ENCODE measurements at regions not wholly inside any gene's neighbourhood (a gene's known extent, or its start where the extent isn't known, plus 50 kb on each side); places are given as distances from the start of the nearest gene placed in this dataset.

DNA sequence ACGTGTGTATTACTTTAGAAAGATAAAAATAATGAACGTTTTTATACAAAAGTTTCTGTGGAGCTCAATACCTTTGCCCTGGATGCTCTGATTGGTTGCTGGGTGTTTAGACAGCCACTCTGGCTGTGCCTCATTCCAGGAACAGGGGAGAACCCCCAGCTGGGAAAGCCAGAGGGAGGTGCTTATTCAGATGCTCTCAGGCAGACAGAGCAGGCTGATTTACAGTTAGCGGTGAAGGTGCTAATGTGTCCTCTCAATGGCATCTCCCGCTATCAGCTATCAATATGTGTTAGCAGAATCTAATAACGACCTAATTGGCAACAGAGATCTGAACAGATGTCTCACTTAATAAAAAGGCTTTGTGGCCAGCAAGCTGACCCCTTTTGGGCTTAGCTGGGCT, 402.3 kb downstream of the NUAK1 start:
- Histone ChIP-seq H3K9me2 (replicated peaks; ENCODE audit: insufficient read depth, low read length) (no peaks in the 10 kb centered on the region), H3K9ac (ENCODE audit: low read length) (no peak overlapping the region), H3K4me2 (ENCODE audit: low read depth, low read length, poor library complexity, severe bottlenecking) (no peak overlapping the region), H4K20me1 (ENCODE audit: low read depth, low read length) (no peaks in the 10 kb centered on the region), H3K27me3 (ENCODE audit: low read length) (no peaks in the 10 kb centered on the region), H3K4me3 (ENCODE audit: insufficient read depth, low read length, poor library complexity, severe bottlenecking) (no peak overlapping the region), H3F3A (ENCODE audit: insufficient read depth) (no peaks in the 10 kb centered on the region), H3K9me3 (ENCODE audit: insufficient read depth, low read length) (no peaks in the 10 kb centered on the region), H3K27ac (ENCODE audit: low read depth, low read length) (no peak overlapping the region), H3K36me3 (ENCODE audit: low read length) (no peaks in the 10 kb centered on the region), H3K79me2 (ENCODE audit: insufficient read depth, low read length) (no peaks in the 10 kb centered on the region), H2AFZ (ENCODE audit: low read depth, low read length, severe bottlenecking) (no peak overlapping the region)
- TF ChIP-seq, protein P1, sequence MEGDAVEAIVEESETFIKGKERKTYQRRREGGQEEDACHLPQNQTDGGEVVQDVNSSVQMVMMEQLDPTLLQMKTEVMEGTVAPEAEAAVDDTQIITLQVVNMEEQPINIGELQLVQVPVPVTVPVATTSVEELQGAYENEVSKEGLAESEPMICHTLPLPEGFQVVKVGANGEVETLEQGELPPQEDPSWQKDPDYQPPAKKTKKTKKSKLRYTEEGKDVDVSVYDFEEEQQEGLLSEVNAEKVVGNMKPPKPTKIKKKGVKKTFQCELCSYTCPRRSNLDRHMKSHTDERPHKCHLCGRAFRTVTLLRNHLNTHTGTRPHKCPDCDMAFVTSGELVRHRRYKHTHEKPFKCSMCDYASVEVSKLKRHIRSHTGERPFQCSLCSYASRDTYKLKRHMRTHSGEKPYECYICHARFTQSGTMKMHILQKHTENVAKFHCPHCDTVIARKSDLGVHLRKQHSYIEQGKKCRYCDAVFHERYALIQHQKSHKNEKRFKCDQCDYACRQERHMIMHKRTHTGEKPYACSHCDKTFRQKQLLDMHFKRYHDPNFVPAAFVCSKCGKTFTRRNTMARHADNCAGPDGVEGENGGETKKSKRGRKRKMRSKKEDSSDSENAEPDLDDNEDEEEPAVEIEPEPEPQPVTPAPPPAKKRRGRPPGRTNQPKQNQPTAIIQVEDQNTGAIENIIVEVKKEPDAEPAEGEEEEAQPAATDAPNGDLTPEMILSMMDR (IDR thresholded peaks at IDR 0.05; ENCODE audit: insufficient read depth, low read length, poor library complexity, severe bottlenecking): no peak
- no peak for TF ChIP-seq EZH2phosphoT487 (conservative IDR thresholded peaks at IDR 0.05; ENCODE audit: low read length)

DNA sequence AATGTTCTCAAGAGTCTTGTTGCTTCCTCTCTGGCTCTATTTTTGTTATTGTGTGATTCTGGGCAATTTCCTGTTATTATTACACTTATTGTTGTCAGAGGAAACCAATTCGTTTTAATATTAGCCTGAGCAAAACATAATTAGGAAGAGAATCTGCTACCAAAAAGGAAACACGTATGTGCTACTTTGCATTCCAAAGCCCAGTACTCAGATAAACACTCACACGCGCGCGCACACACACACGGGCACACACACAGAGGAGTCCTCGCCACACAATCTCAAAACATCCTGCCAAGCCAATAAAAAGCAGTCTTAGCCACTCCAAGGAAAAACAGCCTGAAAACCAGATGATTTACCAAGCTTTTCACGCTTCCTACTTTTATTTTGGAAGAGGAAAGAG, 400.7 kb downstream of the NUAK1 start:
- H3F3A ChIP-seq (ENCODE audit: insufficient read depth): no peaks in the 10 kb centered on the region
- H2AFZ ChIP-seq (ENCODE audit: low read depth, low read length, severe bottlenecking): no peak overlapping the region
- H4K20me1 ChIP-seq (ENCODE audit: low read depth, low read length): no peaks in the 10 kb centered on the region
- no peak overlapping the region for H3K4me2 ChIP-seq (ENCODE audit: low read depth, low read length, poor library complexity, severe bottlenecking)
- no peaks in the 10 kb centered on the region for H3K79me2 ChIP-seq (ENCODE audit: insufficient read depth, low read length)
- H3K27ac ChIP-seq (ENCODE audit: low read depth, low read length): no peak overlapping the region
- no peak for TF ChIP-seq EZH2phosphoT487 (conservative IDR thresholded peaks at IDR 0.05; ENCODE audit: low read length)
- TF ChIP-seq, protein P1 (IDR thresholded peaks at IDR 0.05; ENCODE audit: insufficient read depth, low read length, poor library complexity, severe bottlenecking): no peak
- no peaks in the 10 kb centered on the region for H3K36me3 ChIP-seq (ENCODE audit: low read length)
- H3K9ac ChIP-seq (ENCODE audit: low read length): no peak overlapping the region
- no peak overlapping the region for H3K4me3 ChIP-seq (ENCODE audit: insufficient read depth, low read length, poor library complexity, severe bottlenecking)
- no peaks in the 10 kb centered on the region for H3K9me3 ChIP-seq (ENCODE audit: insufficient read depth, low read length)
- H3K9me2 ChIP-seq (replicated peaks; ENCODE audit: insufficient read depth, low read length): no peaks in the 10 kb centered on the region
- H3K27me3 ChIP-seq (ENCODE audit: low read length): no peaks in the 10 kb centered on the region

DNA sequence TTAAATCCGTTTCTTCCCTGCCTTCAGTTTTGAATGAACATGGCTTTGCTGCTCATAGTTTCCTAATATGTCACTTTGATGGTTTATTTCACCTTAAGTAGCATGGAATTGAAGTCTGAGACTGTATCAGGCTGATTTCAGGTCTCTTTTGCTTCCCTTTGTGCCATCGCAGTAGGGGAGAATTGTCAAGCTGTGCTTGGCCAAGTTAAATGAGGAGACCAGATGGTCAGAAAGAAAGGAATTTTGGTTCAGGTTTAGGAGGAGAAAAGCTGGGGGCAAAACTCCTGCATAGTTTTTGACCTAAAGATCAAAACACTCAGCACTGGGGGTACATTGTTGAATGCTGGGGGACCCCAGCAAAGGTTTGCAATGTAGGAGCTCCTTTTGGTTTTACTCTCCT, 398.4 kb downstream of the NUAK1 start:
- Histone ChIP-seq H3K79me2 (ENCODE audit: insufficient read depth, low read length) (no peaks in the 10 kb centered on the region), H3K4me2 (ENCODE audit: low read depth, low read length, poor library complexity, severe bottlenecking) (no peak overlapping the region), H3K27ac (ENCODE audit: low read depth, low read length) (no peak overlapping the region), H2AFZ (ENCODE audit: low read depth, low read length, severe bottlenecking) (no peak overlapping the region), H3F3A (ENCODE audit: insufficient read depth) (no peaks in the 10 kb centered on the region), H3K4me3 (ENCODE audit: insufficient read depth, low read length, poor library complexity, severe bottlenecking) (no peak overlapping the region), H4K20me1 (ENCODE audit: low read depth, low read length) (no peaks in the 10 kb centered on the region), H3K27me3 (ENCODE audit: low read length) (no peaks in the 10 kb centered on the region), H3K9me2 (replicated peaks; ENCODE audit: insufficient read depth, low read length) (no peaks in the 10 kb centered on the region), H3K9ac (ENCODE audit: low read length) (no peak overlapping the region), H3K36me3 (ENCODE audit: low read length) (no peaks in the 10 kb centered on the region), H3K9me3 (ENCODE audit: insufficient read depth, low read length) (no peaks in the 10 kb centered on the region)
- TF ChIP-seq, protein P1 (IDR thresholded peaks at IDR 0.05; ENCODE audit: insufficient read depth, low read length, poor library complexity, severe bottlenecking): no peak
- no peak for TF ChIP-seq EZH2phosphoT487 (conservative IDR thresholded peaks at IDR 0.05; ENCODE audit: low read length)
